Peyer's patch (tissue), 4 donors: ENCODE measurements at regions not wholly inside any gene's neighbourhood (a gene's known extent, or its start where the extent isn't known, plus 50 kb on each side); places are given as distances from the start of the nearest gene placed in this dataset.

Experiments used
- DNase-seq, 3 donors: peaks; one replicate each; pipeline ENCODE4 v3.0.0-alpha.2; 2017 to 2019
- H3K27ac ChIP-seq, 4 donors: fragments of 200-600 bp; sonication (generic); one replicate each; pipeline ENCODE4 v1.5.1; 2016 to 2019
- H3K27me3 ChIP-seq, 2 donors: fragments of 200-600 bp; sonication (generic); one replicate each; pipeline ENCODE4 v1.5.1; 2019
- H3K36me3 ChIP-seq, 3 donors: fragments of 200-600 bp; sonication (generic); one replicate each; pipeline ENCODE4 v1.5.1; 2016 to 2019
- H3K4me1 ChIP-seq, 4 donors: fragments of 200-600 bp; sonication (generic); one replicate each; pipeline ENCODE4 v1.5.1; 2016 to 2019
- H3K4me3 ChIP-seq, 4 donors: fragments of 200-600 bp; sonication (generic); 1 replicate in 3 of 4; 2 replicates in 1 of 4; pipeline ENCODE4 v1.5.1; 2016 to 2019; ENCODE audit warnings: mild to moderate bottlenecking in 1 of 4
- H3K9me3 ChIP-seq, 4 donors: fragments of 200-600 bp; sonication (generic); one replicate each; pipeline ENCODE4 v1.5.1; 2016 to 2019; ENCODE audit warnings: mild to moderate bottlenecking in 1 of 4
- POLR2A ChIP-seq, 2 donors: fragments of 450-650 bp; IDR thresholded peaks; one replicate each; pipeline ENCODE4 v1.5.1; 2017; ENCODE audit warnings: antibody characterized with exemption in 2 of 2, mild to moderate bottlenecking in 2 of 2, moderate library complexity in 2 of 2
- TF ChIP-seq, protein P1 (sequence below), 6 experiments: fragments of 450-650 bp in 4 of 6; fragments of 200-600 bp in 2 of 6; sonication (generic) in 1 of 6; IDR thresholded peaks; one replicate each; pipeline ENCODE4 v1.5.1; 2017 to 2019; ENCODE audit warnings: antibody characterized with exemption in 6 of 6, mild to moderate bottlenecking in 3 of 6, moderate library complexity in 1 of 6

DNA sequence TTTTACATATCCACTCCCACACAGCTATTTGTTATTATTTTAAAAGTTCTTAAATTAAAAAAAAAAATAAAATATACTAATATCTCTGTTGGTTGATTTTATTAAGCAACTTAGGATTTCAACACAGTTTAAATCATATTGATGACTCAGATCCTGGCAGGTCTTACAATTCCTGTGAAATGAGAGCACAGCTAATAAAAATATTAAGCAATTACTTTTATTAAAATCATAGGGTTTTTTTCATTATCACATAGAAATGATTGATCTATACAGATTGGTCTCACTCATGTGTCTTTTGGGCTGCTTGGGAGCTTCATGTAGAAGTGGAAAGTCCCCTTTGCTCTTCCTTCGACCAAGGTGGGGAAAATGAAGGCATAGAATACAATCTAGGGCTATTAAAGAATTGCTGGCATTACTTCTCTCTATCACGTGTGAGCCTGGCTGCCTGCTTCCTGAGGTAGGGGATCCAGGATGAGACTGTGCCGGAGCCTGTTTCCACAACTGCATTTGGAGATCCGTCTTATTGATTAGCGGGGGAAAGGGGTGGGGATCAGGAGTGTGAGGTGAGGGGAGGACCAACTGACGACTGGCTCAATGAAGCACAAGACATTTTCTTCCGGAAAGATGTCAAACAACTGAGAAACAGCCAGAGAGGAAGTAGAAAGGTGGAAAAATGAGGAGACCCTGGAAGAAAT lies 858.0 kb downstream of the USP25 start:
- DNase-seq = no peak
- Histone ChIP-seq H3K4me1 (no peaks in the 10 kb centered on the region), H3K4me3 (peak overlapping the region in 3 of 4 donors; percentile 3 to 31 (median 24)), H3K27me3 (no peaks in the 10 kb centered on the region), H3K36me3 (no peaks in the 10 kb centered on the region), H3K9me3 (no peaks in the 10 kb centered on the region), H3K27ac (peak overlapping the region in 1 of 4 donors; percentile 16)
- TF ChIP-seq, protein P1, sequence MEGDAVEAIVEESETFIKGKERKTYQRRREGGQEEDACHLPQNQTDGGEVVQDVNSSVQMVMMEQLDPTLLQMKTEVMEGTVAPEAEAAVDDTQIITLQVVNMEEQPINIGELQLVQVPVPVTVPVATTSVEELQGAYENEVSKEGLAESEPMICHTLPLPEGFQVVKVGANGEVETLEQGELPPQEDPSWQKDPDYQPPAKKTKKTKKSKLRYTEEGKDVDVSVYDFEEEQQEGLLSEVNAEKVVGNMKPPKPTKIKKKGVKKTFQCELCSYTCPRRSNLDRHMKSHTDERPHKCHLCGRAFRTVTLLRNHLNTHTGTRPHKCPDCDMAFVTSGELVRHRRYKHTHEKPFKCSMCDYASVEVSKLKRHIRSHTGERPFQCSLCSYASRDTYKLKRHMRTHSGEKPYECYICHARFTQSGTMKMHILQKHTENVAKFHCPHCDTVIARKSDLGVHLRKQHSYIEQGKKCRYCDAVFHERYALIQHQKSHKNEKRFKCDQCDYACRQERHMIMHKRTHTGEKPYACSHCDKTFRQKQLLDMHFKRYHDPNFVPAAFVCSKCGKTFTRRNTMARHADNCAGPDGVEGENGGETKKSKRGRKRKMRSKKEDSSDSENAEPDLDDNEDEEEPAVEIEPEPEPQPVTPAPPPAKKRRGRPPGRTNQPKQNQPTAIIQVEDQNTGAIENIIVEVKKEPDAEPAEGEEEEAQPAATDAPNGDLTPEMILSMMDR (IDR thresholded peaks at IDR 0.05) = no peak
- TF ChIP-seq POLR2A (IDR thresholded peaks at IDR 0.05) = no peak

DNA sequence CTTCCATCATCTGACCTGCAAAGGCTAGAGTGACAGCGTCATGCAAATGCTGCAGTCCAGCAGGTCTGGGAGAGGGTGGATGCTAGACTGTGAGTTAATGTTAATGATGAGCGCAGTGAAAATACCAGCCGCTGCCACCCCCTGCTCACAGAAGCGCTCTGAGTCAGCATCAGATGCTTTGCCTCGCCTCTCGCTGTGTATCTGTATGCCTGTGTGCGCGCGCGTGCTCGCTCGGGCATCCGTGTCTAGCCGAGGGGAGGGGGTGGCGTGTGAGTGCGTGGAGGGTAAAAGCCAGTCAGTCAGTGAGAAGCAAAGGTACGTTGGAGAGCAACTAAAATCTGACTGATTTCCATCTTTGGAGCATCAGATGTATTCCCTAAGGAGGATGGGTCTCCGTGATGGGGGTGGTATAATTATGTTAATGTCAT lies 858.7 kb downstream of the USP25 start:
- Histone ChIP-seq H3K9me3 (no peaks in the 10 kb centered on the region), H3K4me3 (peak overlapping the region in 3 of 4 donors; percentile 3 to 31 (median 24)), H3K27ac (peak overlapping the region in 1 of 4 donors; percentile 16), H3K36me3 (no peaks in the 10 kb centered on the region), H3K4me1 (no peaks in the 10 kb centered on the region), H3K27me3 (no peaks in the 10 kb centered on the region)
- TF ChIP-seq, protein P1 (IDR thresholded peaks at IDR 0.05) = no peak
- no peak for TF ChIP-seq POLR2A (IDR thresholded peaks at IDR 0.05)
- DNase-seq = peak in 2 of 3 donors; percentile 48 to 50

DNA sequence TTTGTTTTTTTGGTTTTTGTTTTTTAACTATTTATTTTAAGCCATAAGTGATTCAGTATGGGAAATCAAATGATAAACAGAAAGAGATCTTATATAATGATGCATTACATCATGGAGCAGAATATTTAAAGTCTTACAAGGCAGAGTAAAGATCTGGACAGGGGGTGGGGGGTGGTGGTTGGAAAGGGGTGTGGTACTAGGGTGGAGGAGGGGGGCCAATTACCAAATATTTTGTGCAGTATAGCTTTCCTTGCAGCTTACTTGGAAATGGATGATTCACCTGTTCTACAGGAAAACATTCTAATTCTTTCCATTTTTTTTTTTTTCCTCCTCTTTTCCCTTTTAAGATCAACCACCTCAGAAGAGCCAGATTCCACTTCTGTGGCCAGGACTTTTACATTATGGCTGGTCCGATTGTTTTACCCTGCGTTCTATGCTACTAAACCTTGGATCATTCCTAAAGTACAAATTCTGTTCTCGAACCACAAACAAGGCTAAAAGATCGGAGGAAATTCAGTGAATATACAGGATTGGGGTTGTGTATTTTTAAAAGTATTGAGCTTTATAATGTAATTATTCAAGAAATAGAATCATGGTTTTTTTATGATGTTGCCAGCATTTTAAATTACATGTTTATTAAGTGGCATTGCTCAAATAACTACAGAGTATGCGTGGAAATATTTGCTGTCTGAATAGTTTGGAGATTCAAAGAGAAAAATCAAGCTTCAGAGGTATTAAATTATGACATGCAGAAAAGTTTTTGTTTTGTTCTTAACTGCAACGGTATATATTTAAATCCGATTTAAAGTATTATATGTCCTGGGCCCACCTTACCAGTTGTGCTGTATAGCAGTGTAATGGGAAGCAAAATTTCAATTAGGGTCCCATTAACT lies 859.5 kb downstream of the USP25 start:
- H3K4me3 ChIP-seq = no peak overlapping the region

DNA sequence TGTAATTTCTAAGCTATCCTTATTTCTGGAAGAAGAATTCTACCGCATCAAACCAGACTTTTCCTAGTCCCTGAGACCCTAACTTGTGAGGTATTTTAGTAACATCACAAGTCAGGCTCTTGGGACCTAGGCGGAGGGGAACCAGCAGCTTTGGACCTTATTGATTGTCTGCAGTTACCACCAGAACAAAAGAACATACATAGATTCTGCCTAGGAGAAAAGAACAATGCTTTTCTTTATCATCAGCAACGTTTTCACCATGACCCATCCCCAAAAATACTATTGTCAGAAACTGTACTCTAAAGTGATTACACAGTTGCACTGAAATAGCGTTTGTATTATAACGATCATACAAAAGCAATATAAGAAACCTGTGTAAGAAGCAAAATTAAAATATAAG lies 860.4 kb downstream of the USP25 start:
- no peaks in the 10 kb centered on the region for H3K36me3 ChIP-seq
- no peaks in the 10 kb centered on the region for H3K27me3 ChIP-seq
- no peak overlapping the region for H3K27ac ChIP-seq
- H3K4me3 ChIP-seq = no peak overlapping the region
- TF ChIP-seq, protein P1 (IDR thresholded peaks at IDR 0.05) = no peak
- no peak for TF ChIP-seq POLR2A (IDR thresholded peaks at IDR 0.05)
- H3K9me3 ChIP-seq = no peaks in the 10 kb centered on the region
- no peak for DNase-seq
- no peaks in the 10 kb centered on the region for H3K4me1 ChIP-seq

More for the DNA sequence above, 859.5 kb downstream of the USP25 start:
- Histone ChIP-seq H3K9me3 (no peaks in the 10 kb centered on the region), H3K27me3 (no peaks in the 10 kb centered on the region), H3K27ac (no peak overlapping the region), H3K4me1 (no peaks in the 10 kb centered on the region), H3K36me3 (no peaks in the 10 kb centered on the region)
- DNase-seq = no peak
- TF ChIP-seq, protein P1 (IDR thresholded peaks at IDR 0.05) = no peak
- TF ChIP-seq POLR2A (IDR thresholded peaks at IDR 0.05) = no peak

DNA sequence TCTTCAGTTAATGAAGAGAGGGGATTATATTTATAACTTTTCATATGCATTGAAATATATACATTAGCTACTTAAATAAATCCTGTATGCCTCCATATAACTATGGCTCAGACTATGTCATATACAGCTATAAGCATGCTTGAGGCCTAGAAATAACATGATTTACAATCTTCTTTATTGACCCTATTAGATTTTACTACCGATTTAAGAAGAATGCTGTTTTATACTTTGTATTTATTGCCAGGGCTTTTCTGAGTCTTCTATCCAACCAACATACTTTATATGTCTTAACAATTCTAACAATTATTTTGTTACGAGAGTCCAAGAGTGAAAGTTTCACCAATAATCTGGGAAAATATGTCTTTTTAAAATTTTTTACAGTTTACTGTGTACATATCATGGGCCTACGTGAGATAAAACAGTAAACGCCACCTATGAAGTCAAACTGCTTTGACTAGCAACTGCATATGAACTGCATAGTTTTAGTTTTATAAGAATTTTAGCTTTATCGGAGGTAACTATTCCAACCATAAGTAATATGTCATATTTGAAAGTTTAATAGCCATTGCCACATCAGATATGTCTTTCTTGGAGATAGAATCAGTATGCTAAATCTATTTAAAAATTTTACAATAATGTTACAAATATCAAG lies 861.0 kb downstream of the USP25 start:
- H3K4me1 ChIP-seq = no peaks in the 10 kb centered on the region
- no peak for DNase-seq
- H3K36me3 ChIP-seq = no peaks in the 10 kb centered on the region
- no peaks in the 10 kb centered on the region for H3K9me3 ChIP-seq
- no peak overlapping the region for H3K4me3 ChIP-seq
- no peaks in the 10 kb centered on the region for H3K27me3 ChIP-seq
- TF ChIP-seq, protein P1 (IDR thresholded peaks at IDR 0.05) = no peak
- no peak for TF ChIP-seq POLR2A (IDR thresholded peaks at IDR 0.05)
- no peak overlapping the region for H3K27ac ChIP-seq
